Kidney (tissue), 13 donors: ENCODE measurements at regions not wholly inside any gene's neighbourhood (a gene's known extent, or its start where the extent isn't known, plus 50 kb on each side); places are given as distances from the start of the nearest gene placed in this dataset.
A peak's percentile ranks its signal among the peaks of the same experiment; 100 is the strongest.

Experiments used
- DNase-seq, 5 donors: peaks; one replicate each; pipeline ENCODE4 v3.0.0-alpha.2; 2013 to 2020
- FAIRE-seq: peaks from 2 replicates; lab custom pipeline; 2012; peaks lifted over from hg19 to GRCh38; lab: Jason Lieb, UNC
- H3K27ac ChIP-seq, 2 donors: one replicate each; pipeline ENCODE4 v1.7.0; 2013; ENCODE audit warnings: low read depth in 2 of 2, low read length in 2 of 2, inconsistent platforms in 1 of 2
- H3K27me3 ChIP-seq: one replicate; pipeline ENCODE4 v1.7.1; 2013; ENCODE audit warnings: low read length, inconsistent platforms; ENCODE audit not compliant: control insufficient read depth, insufficient read depth
- H3K36me3 ChIP-seq, 3 donors: one replicate each; pipeline versions ENCODE4 v1.7.0 to v1.7.1; 2013; ENCODE audit warnings: low read length in 3 of 3, control low read depth in 1 of 3, inconsistent platforms in 1 of 3; ENCODE audit not compliant: insufficient read depth in 3 of 3, control insufficient read depth in 2 of 3
- H3K4me1 ChIP-seq, 3 donors: one replicate each; pipeline versions ENCODE4 v1.7.0 to v1.7.1; 2013; ENCODE audit warnings: low read length in 3 of 3, inconsistent platforms in 1 of 3, low read depth in 1 of 3; ENCODE audit not compliant: control insufficient read depth in 2 of 3, insufficient read depth in 2 of 3
- H3K4me3 ChIP-seq, 3 donors: one replicate each; pipeline versions ENCODE4 v1.7.0 to v1.8.1; 2013; ENCODE audit warnings: low read length in 3 of 3, control low read depth in 1 of 3, inconsistent platforms in 1 of 3
- H3K9ac ChIP-seq, 3 donors: one replicate each; pipeline versions ENCODE4 v1.7.0 to v1.7.1; 2013; ENCODE audit warnings: low read length in 3 of 3, control low read depth in 1 of 3, inconsistent platforms in 1 of 3
- H3K9me3 ChIP-seq, 3 donors: one replicate each; pipeline versions ENCODE4 v1.7.0 to v1.7.1; 2013; ENCODE audit warnings: low read length in 3 of 3, control low read depth in 1 of 3, inconsistent platforms in 1 of 3; ENCODE audit not compliant: control insufficient read depth in 2 of 3, insufficient read depth in 1 of 3
- intact Hi-C: fragments of 100-400 bp; cut with DNase I; formaldehyde crosslinking; loops from one replicate; pipeline ENCODE4 v1.11.1; 2022
- TF ChIP-seq, protein P1 (sequence below): IDR thresholded peaks from 3 replicates; pipeline ENCODE4 v1.5.1; 2012; ENCODE audit warnings: mild to moderate bottlenecking, moderate library complexity, borderline replicate concordance; ENCODE audit not compliant: insufficient read depth; ENCODE audit errors: extremely low read depth
- donor health status: control.
- donor health status: control.
- donor health status: control.
- donor health status: control.
- donor health status: control.
- donor health status: DM: yes; HTN: yes; CAD: no.
- donor health status: Normal renal cell carcinoma (clear cell type).

DNA sequence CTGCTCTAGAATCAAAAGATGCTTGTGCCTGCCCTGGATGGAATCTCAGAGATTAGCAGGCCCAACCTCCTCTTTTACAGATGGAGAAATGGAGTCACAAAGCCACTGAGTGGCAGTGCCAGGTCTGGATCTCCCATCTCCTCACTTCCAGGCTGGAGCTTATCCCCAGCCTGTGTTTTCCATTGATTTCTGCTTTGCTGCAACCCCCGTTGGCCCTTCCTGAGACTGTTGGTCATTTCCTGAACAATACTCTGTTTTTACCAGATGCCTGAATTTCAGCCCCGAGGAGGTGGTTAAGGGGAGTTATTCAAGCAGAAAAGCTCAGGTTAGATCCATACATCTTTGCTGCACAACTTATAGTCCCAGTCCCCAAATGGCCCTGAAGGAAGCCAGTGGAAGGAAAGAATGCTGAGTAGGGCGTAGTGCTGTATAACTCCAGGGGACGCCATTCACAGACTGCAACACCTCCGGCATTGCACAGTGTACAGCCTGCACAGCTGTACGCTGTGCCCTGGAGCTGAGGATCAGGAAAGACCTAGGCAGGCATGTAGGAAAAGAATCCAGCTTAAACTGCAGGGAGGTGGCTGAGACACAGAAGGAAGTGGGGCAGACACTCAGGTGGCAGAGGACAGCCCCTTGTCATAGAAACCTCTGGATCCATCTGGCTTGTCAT is 77.5 kb downstream of the RPLP1 start:
- Histone ChIP-seq H3K4me1 (peaks cover 2 to 9% (median 3%) of the 10 kb centered on the region in 3 donors), H3K9ac (no peak overlapping the region), H3K27me3 (no peaks in the 10 kb centered on the region), H3K4me3 (no peak overlapping the region), H3K9me3 (no peaks in the 10 kb centered on the region), H3K36me3 (no peaks in the 10 kb centered on the region), H3K27ac (no peak overlapping the region)
- intact Hi-C loops, result no loop called here
- TF ChIP-seq, protein P1, sequence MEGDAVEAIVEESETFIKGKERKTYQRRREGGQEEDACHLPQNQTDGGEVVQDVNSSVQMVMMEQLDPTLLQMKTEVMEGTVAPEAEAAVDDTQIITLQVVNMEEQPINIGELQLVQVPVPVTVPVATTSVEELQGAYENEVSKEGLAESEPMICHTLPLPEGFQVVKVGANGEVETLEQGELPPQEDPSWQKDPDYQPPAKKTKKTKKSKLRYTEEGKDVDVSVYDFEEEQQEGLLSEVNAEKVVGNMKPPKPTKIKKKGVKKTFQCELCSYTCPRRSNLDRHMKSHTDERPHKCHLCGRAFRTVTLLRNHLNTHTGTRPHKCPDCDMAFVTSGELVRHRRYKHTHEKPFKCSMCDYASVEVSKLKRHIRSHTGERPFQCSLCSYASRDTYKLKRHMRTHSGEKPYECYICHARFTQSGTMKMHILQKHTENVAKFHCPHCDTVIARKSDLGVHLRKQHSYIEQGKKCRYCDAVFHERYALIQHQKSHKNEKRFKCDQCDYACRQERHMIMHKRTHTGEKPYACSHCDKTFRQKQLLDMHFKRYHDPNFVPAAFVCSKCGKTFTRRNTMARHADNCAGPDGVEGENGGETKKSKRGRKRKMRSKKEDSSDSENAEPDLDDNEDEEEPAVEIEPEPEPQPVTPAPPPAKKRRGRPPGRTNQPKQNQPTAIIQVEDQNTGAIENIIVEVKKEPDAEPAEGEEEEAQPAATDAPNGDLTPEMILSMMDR, result no peak
- FAIRE-seq (no peak), DNase-seq (peak in 4 of 5 donors; percentile 39 to 64 (median 52))

DNA sequence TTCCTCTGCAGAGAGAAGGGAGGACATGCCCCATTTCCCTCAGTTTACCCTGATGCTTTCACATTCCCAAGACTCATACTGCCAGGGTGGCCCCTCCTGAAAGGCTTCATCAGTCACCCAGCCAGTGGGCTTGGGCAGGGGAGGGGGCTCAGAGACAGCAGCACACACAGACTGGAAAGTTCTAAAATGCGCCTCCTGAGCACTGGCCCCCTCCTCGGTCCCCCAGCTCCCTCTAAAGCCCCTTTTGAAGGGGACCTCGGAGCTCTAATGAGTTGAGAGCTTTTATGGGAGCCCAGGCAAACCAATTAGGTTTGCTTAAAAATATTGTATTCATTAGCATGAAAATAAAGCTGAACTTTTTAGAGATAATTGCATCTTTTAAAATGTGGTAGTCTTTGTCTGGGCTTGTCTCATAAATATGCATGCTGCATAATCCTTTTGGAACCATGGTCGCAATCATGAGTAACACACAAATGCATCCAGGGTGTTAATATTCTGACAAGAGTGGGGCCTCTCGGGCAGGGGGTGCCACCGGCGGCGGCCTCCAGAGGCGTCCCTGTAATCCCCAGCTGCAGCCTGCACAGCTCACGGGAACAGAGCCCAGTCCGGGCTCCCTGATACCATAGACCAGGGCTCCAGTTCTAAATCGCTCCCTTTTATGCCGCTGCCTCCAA is 78.5 kb downstream of the RPLP1 start:
- Histone ChIP-seq H3K4me1 (peaks cover 2 to 11% (median 7%) of the 10 kb centered on the region in 3 donors), H3K9ac (no peak overlapping the region), H3K27ac (no peak overlapping the region), H3K4me3 (no peak overlapping the region), H3K36me3 (no peaks in the 10 kb centered on the region), H3K9me3 (no peaks in the 10 kb centered on the region), H3K27me3 (no peaks in the 10 kb centered on the region)
- TF ChIP-seq, protein P1, result no peak
- DNase-seq (no peak), FAIRE-seq (no peak)
- intact Hi-C loops, result no loop called here

DNA sequence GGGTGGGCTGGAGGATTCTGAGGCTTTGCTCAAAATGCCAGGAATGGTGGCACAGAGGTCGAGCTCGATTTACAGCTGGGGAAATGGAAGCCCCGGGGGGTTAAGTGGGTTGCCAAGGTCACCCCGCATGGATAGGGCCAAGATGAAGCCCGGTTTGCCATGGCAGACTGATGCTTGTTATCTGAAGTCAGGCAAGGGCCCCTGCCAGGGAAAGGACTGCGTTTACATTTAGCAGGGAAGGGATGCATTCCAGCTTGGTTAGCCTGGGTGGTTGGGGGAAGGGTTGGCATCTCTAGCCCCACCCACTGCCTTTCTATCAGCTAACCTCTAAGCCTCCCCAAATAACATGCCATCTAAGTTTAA is 79.0 kb downstream of the RPLP1 start:
- intact Hi-C loops, result no loop called here
- FAIRE-seq (no peak), DNase-seq (peak in 1 of 5 donors; percentile 48)
- Histone ChIP-seq H3K4me3 (no peak overlapping the region), H3K4me1 (peaks cover 4 to 12% (median 11%) of the 10 kb centered on the region in 3 donors), H3K36me3 (no peaks in the 10 kb centered on the region), H3K27ac (no peak overlapping the region), H3K27me3 (no peaks in the 10 kb centered on the region), H3K9ac (no peak overlapping the region), H3K9me3 (no peaks in the 10 kb centered on the region)
- TF ChIP-seq, protein P1, result no peak
